ENCODE measurements at regions not wholly inside any gene's neighbourhood (a gene's known extent, or its start where the extent isn't known, plus 50 kb on each side); places are given as distances from the start of the nearest gene placed in this dataset.
"Not testable (repeated sequence)": the region's sequence is repeated elsewhere in the genome, so short reads cannot be mapped to it uniquely, and the experiment has no call there.

DNA sequence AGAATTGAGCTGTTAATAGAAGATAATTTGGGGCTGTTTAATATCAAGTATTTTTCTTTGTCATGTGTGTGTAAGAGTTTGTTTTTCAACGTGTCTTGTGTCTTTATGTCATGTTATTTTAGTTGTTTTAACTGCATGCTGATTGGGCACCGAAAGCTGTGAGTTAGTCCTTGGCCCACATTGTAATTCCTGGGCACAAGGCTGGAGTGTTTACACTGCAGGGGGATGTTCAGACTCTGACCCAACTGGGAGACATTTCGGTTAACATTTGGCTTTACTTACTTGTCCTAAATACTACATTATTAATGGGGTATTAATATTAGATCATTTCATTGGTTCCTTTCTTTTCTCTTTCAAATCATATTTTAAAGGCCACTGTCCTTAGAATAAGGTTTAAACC is 381.0 kb downstream of the OSR1 start:
- no peak for DNase-seq

DNA sequence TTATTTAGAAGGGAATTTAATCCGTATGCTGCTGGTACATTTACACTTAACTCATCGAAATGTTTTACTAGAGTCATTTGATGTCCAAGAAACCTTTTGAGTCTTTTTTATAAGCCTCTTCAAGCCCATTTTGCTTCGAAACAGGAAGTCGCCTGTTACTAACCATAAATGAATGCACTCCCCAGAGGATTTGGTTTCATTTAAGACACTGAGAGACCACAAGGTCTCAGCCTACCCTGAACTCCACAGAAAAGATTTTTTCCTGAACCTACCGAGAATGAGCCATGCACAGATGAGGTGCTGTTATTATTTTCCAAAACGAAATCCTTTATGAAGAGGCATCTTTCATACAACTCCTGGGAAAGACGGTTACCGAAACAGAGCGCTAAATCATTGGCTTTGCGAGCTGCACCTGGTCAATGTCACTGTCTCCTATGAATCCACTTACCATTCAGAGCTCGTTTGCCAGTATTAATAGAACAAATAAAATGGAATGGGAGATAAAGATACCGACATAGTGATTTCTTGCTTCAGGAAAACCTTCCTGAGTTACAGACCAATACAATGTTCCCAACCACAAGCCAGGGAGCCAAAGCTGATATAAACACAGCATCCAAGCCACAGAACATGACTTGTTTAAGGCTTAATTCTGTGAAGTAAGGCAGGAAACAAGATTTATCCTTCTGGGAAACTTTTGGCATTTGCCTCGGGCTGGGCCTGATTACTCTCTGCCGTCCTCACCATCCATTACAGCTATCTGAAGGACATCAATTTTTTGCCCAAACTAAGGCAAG is 382.1 kb downstream of the OSR1 start:
- DNase-seq: peak; percentile 89

DNA sequence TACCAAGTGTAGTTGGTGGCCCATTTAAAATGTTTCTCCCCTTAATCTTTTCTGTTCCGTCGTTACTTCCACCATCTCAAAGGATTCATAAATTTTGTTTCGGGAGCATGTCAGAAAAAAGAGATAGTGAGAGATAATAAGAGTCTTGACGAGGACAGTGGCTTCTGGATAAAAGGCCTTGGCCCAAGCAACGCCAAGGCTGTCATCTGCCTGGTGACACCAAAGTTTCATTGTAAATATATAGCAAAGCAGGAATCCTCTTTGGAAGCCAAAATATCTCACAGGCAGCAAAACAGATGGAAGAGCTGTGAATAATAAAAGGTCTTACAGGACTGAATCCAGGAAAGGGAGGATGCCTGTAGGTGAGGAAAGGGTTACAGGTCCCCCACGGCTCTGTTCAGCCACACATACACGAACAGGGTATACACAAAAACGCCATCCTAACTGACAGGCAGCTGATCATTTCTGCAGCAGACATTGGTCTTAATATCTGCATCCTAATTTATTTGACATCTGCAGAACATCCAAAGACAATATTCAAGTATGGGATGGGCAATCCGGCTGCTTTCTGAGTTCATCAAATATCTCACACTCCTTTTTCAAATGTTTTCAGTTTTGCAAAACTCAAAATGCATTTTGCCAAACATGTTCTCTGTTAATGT is 382.8 kb downstream of the OSR1 start:
- DNase-seq: peak; percentile 85

DNA sequence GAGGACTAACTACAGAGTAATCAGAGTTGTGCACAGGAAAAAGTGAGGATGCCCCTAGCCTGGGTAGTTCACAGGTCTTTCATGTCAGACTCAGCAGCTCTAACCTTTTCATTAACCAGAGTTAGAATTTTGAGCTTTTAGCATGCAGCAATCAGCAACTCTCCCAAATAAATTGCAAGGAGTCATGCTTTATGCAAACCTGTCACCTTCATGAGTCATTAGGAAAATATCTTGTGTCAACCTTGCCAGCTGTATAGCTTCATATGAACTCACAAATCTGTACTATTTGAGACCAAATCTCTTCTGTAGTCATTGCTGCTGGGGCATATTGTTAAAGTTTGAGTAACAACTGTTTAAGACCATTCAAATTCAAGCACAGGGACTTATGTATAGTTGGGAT is 382.3 kb upstream of the NT5C1B start:
- DNase-seq: no peak

DNA sequence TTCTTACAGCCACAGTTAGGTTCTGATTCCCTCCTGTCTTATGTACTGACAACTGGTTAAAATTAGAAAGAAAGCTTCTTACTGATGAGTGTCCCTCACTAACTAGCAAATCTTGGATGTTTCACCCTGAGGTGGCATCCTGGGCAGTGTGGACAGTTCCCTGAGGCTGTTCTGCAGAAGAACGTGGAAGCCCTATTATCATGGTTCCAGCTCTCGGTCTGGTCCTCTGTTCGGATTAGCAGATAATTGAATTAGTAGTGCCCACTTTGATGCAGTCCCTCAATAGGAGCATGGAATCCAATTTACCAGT is 381.7 kb upstream of the NT5C1B start:
- DNase-seq: no peak

DNA sequence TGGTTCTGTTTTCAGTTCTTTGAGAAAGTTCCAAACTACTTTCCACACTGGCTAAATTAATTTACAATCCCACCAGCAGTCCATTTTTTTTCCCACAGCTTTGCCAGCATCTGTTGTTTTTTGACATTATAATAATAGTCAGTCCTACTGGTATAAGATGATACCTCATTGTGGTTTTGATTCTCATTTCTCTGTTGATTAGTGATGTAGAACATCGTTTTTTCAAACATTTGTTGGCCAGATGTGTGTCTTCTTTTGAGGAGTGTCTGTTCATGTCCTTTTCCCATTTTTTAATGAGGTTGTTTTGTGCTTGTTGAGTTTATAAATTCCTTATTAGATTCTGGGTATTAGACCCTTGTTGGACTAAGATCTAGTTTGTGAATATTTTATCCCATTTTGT is 376.8 kb upstream of the NT5C1B start:
- no peak for DNase-seq

DNA sequence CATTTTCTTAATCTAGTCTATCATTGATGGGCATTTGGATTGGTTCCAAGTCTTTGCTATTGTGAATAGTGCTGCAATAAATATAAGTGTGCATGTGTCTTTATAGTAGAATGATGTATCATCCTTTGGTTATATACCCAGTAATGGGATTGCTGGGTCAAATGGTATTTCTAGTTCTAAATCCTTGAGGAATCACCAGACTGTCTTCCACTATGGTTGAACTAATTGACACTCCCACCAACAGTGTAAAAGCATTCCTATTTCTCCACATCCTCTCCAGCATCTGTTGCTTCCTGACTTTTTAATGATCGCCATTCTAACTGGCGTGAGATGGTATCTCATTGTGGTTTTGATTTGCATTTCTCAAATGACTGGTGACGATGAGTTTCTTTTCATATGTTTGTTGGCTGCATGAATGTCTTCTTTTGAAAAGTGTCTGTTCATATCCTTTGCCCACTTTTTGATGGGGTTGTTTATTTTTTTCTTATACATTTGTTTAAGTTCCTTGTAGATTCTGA is 374.4 kb upstream of the NT5C1B start:
- not testable (repeated sequence) for DNase-seq

DNA sequence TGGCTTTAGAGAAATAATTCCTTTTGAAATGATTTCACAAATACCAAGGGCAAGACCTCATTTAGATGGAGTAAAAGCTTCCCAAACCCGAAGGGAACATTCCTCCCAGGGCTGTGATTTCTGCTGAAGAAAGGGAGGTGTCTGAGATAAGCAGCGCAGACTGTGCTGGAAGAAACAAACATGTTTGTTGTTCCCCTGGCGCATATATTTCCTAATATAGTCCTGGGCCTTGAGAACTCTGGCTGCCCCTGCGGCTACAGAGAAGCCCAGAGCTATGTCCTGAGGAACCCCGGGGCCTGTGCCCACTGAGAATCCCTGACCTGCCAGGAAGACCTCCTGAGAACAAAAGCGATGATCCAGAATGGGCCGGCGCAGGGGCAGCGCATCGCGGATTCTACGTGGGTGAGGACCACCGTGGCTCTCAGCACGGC is 372.6 kb upstream of the NT5C1B start:
- no peak for DNase-seq

DNA sequence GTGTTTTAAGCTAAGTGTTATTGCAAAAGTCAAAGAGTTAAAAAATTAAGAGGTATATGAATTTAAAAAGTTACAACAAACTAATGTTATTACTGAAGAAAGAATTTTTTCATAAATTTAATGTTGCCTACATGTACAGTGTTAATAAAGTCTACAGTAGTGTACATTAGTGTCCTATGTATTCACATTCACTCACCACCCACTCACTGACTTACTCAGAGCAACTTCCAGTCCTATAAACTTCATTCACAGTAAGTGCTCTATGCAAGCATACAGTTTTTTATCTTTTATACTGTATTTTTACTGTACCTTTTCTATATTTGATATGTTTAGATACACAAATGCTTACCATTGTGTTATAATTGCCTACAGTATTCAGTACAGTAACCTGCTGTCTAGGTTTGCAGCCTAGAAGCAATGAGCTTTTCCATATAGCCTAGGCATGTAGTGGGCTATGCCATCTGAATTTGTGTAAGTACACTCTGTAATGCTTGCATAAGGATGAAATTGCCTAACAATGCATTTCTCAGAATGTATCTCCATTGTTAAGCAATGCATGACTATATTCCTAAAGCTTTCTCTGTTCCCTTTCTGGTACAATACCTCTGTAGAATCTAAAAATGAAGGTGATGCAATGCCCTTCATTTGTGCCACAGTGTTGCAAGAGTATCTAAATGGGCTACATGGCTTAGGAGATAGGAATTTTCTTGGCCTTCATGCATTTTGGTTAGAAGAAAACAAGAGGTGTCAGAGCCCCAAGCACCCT is 370.8 kb upstream of the NT5C1B start:
- no peak for DNase-seq

DNA sequence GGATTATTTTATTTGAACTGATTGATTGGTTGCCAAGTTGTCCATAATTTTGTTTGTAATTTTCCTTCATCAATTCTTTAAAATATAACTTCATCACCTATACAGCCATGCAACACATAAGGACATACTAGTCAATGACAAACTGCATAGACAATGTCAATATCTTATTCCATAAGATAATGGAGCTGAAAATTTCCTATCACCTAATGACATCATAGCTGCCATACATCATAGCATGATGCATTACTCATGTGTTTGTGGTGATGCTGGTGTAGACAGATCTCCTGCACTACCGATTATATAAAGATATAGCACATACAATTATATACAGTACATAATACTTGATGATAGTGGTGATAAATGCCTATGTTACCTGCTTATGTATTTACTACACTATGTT is 369.8 kb upstream of the NT5C1B start:
- DNase-seq: no peak

DNA sequence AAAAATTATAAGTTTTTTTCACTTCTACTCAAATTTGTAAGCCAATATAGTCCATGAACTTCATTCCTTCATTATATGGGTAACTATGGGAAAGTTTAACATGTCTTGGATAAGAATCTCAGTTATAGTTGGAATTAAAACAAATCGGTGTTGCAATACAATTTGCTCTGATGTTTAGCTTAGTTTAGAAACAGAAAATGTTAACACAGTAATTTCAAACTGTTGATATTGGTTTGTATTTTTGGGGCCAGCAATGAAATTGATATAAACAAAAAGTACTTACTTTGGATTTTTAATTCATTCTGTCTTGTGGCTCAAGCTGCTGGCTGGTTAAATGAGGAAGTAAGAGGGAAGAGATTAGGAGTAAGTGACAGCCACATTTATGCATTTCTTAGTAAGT is 368.5 kb upstream of the NT5C1B start:
- no peak for DNase-seq

DNA sequence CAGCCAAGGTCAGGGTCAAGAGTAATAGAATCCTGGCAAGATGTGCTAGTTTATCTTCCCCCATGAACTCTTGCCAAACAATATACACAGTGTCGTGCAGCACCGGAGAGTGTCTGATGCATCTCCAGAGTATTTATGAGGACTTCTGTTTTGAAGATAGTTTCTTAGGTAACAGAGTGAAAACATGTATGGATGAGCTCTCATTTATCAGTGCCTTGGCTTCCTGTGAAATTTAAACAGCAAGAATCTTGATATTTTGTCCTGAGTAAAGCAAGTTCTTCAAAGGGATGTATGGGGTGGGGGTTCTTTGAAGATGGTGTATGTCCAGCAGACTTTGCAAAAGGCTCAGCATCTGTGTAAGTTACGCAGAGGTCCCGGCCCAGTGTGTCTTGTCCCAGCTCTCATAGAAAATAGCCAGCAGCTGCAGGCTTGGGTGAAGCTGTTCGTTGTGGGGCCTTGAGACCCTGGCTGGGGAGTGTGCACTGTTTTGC is 361.0 kb upstream of the NT5C1B start:
- no peak for DNase-seq

DNA sequence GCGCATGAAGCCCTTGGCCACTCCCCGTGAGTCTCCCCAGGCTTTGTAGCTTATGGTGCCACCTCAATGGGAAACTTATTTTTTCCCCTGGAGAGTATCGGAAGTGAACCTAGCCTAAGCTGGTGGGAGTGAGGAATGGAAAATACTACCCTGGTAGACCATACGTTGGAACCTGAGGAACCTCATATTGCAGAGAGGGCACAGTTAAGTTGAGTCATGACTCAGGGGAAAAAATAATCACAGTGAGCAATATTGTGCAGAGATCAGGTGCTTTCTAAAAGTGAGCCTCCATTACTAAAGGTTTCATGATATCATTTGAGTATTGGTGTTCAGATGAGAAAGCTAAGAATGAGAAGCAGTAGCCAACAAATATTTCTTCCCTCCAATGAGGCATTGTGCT is 360.5 kb upstream of the NT5C1B start:
- no peak for DNase-seq

DNA sequence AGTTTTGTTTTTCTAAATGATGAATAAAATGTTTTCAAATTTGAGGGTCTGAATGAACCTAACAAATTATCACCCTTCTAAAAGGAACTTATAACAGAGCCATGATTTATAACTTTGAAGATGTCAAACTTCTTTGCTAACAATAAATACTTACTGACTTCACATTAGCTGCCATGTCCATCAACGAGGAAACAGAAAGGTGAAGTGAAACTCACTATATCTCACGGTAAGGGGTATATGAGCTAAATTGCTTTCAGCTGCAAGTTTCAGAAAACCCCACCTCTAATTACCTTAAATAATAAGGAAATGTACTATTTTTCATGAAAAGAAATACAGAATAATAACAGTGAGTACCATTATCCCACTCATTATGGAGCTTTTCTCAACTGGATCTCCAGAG is 350.8 kb upstream of the NT5C1B start:
- DNase-seq: no peak

DNA sequence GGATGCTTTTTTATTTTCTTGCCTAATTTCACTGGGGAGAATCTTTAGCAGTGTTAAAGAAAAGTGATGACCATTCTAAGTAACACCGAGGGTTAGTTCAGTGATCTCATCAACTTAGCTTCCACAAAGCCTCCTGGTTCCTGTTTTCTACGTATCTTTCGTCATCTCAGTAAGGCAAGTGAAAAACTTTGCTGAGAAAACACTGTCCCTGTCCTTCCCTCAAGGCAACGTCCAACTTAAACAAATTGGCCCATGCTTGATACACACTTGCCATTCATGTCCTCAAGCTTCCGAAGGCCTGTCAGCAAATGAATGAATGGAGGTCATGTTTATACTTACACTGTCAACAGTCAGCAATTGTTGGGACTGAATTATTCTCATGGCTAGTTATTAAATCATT is 350.4 kb upstream of the NT5C1B start:
- not testable (repeated sequence) for DNase-seq

DNA sequence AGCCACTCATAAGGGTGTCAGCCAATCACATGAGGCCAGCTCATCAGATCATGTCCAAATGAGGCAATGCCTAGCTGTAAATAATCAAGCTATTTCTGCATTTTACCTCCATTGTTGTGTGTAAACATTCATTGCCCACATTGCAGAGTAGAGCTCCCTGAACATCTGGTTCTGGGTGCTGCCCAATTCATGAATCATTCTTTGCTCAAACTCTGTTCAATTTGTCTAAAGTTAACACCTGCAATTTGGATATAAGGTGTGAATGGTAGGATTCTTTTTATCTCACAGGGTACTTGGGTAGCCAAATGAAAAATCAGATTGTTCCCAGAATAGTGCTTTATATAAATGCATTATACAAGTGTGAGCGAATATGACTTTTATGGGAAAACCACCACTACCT is 345.5 kb upstream of the NT5C1B start:
- DNase-seq: no peak

DNA sequence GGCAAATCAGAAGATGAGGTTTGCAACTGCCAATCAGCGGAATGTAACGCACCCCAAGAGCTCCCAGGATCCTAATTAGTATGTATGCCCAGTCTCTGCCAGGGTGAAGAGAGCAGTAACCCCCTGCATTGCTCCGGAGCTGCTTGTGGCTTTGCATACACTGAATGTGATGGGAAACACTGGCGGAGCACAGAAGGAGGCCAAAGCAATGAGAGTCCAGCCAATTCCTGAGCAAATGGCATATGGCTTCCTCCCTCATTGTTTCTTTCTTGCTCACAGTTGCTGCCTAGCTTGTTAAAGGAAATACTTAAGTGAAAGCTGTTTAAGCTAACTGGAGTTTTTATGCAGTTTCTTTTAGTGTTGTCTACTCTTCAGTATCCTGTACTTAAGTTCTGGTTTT is 343.5 kb upstream of the NT5C1B start:
- DNase-seq: no peak

DNA sequence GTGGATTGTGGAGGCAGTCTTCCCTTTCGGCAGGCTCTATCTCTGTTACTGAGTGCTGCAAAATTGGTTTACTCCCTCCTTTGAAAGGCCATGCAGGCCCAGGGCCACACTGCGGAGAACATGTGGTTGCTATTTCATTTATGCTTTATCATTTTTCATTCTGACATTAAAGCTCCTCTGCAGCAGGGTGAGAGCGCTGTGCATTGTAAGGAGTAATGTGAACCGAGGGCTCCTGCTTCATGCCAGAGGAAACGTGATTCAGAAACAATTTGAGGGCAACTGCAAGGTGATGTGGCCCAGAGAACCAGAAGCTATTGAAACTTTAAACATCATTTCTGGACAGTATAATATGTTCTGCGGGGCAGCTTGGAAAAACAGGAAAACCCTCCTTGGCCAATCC is 341.6 kb upstream of the NT5C1B start:
- DNase-seq: no peak

DNA sequence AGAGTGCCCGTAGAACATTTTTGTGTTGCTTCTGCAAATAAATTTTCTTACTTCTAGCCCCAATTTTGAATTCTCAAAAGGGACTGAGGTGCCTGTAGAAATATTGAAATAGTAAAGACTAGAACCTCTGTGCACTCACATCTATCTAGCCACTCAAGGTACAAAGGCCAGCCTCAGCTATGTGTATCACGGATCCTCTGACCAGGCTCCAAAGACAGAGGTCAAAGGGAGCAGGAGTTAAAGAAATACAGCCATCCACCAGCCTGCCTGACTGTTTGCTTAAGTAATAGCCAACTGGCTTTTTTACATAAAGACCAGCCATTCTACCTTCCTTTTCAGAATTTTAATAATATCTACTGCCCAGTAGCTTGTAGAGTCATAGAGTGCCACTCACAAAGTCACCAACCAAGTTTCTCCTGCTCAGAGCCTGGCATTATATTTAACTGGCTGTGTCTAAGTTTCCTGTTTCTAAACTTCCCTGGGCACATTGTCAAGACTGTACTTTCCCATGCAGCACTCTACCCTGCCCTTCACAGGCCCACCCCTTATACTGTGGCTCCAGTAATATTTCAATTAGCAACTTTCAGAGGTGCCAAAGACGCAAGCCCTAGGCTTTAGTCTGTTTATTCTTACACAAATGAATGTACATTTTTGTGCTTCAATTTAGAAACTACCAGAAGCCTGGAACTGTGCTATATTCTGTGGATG is 338.3 kb upstream of the NT5C1B start:
- DNase-seq: no peak

DNA sequence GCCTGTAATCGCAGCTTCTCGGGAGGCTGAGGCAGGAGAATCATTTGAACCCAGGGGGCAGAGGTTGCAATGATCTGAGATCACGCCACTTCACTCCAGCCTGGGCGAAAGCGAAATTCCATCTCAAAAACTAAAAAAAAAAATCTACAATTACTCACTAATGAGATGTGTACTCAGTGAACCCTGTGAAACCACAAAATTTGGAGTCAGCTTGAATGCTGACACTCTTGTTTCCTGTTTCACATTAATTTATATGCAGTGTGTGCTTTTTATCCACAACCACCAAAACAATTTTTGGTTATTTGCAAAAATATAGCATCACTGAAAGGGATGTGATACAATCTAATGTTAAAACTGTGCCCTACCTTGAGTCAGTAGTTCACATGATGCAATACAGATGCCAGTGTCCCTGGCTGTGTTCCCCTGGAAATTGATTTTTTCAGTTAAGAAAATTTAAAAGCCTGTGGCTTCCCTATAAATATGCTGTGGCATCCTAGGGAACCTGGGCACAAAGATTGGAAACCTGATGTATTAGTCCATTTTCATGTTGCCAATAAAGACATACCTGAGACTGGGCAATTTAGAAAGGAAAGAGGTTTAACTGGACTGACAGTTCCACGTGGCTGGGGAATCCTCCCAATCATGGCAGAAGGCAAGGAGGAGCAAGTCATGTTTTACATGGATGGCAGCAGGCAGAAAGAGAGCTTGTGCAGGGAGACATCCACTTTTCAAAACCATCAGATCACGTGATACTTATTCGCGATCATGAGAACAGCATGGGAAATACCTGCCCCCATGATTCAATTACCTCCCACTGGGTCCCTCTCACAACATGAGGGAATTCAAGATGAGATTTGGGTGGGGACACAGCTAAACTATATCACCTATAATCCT is 337.5 kb upstream of the NT5C1B start:
- DNase-seq: no peak

DNA sequence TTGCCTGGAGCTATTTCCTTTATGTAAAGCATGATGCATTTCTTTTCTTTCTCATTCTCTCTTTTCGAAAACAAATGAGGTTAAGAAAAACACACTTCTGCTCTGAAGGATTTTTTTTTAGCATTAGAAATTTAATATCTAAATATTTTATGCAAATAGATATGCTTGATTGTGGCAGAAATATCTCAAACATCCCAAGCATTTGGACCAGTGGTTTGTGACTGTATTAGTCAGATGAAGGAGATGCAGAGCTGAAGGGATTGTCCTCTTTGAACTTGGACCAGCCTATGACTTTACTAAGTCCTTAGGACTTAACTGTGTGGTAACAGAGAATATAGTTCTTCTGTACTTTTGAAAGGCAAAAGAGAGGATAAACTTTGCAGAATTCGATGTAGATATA is 335.9 kb upstream of the NT5C1B start:
- DNase-seq: no peak

DNA sequence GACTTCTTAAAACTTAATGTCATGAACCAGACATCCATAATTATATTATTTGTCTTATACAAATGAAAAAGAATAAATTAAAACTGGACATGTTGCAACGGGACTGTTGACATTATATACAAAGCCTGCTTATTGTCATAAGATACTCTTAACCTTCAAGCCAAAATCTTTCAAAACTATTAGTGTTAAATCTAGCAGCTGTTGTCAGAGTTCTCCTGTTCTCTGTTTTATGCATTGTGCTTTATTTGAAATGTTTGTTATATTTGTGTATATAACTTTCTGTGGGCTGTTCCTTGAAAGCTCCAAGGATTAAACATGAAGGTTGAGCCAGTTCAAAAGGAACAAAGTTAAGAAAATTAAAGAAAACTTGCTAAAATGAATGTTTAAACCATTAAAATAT is 335.5 kb upstream of the NT5C1B start:
- no peak for DNase-seq

Data from NCI-H1092 treated with DMSO at 0.1 percent for 48 hours (cell line).